IMR-90 (cell line): ENCODE measurements at regions not wholly inside any gene's neighbourhood (a gene's known extent, or its start where the extent isn't known, plus 50 kb on each side); places are given as distances from the start of the nearest gene placed in this dataset.

Experiments
- ATAC-seq: fragments of 200-7000 bp; cut with Tn5 transposase; 2 replicates; pipeline ENCODE4 v1.9.1; 2020; ENCODE audit warnings: low read depth, mild to moderate bottlenecking, moderate library complexity
- BruUV-seq: library from RNA; stranded (reverse); fragments of 400-500 nt; replicated peaks from 2 replicates; lab custom pipeline; 2021; lab: Mats Ljungman, UMichigan
- CTCF ChIA-PET: fragments of 300-600 bp; formaldehyde crosslinking; extraction: SDS; loops from one replicate; lab custom pipeline; 2021; ENCODE audit warnings: antibody characterized with exemption; lab: Yijun Ruan, JAX
- POLR2A ChIA-PET: fragments of 300-600 bp; sonication (Branson Sonifier 250); formaldehyde crosslinking; loops from one replicate; lab custom pipeline; 2022; ENCODE audit warnings: antibody characterized with exemption; ENCODE audit not compliant: unreplicated experiment; lab: Charles Lee
- DNase-seq: peaks from one replicate; pipeline ENCODE4 v3.0.0; 2013
- H2AFZ ChIP-seq: replicated peaks from 2 replicates; pipeline ENCODE3; 2013; ENCODE audit warnings: low read length, mild to moderate bottlenecking; ENCODE audit not compliant: poor library complexity
- H2AK5ac ChIP-seq: 2 replicates; pipeline ENCODE4 v1.6.1; 2013; ENCODE audit warnings: low read depth, low read length, inconsistent platforms
- H2AK9ac ChIP-seq: replicated peaks from 2 replicates; pipeline ENCODE3; 2013; ENCODE audit warnings: mild to moderate bottlenecking, low read depth, low read length, moderate library complexity; ENCODE audit not compliant: poor library complexity
- H2BK120ac ChIP-seq: 2 replicates; pipeline ENCODE4 v1.6.1; 2013; ENCODE audit warnings: low read depth, low read length, inconsistent platforms
- H2BK15ac ChIP-seq: 3 replicates; pipeline ENCODE4 v1.6.1; 2013; ENCODE audit warnings: low read depth, low read length, inconsistent platforms
- H2BK20ac ChIP-seq: 2 replicates; pipeline ENCODE4 v1.6.1; 2013; ENCODE audit warnings: low read depth, mild to moderate bottlenecking, inconsistent platforms, low read length, moderate library complexity
- H2BK5ac ChIP-seq: 2 replicates; pipeline ENCODE4 v1.6.1; 2013; ENCODE audit warnings: mild to moderate bottlenecking, low read depth, low read length, inconsistent platforms; ENCODE audit not compliant: poor library complexity, severe bottlenecking
- H3K14ac ChIP-seq: replicated peaks from 2 replicates; pipeline ENCODE4 v1.6.1; 2013; ENCODE audit warnings: low read depth, low read length, inconsistent platforms
- H3K18ac ChIP-seq: 2 replicates; pipeline ENCODE4 v1.6.1; 2013; ENCODE audit warnings: low read depth, low read length, control low read depth
- H3K23ac ChIP-seq: 2 replicates; pipeline ENCODE4 v1.6.1; 2013; ENCODE audit warnings: low read depth, low read length, inconsistent platforms
- H3K27ac ChIP-seq: 2 replicates; pipeline ENCODE4 v1.5.1; 2013; ENCODE audit warnings: mild to moderate bottlenecking, control low read depth, low read length; ENCODE audit not compliant: insufficient read depth
- H3K27me3 ChIP-seq: 2 replicates; pipeline ENCODE4 v1.6.1; 2013; ENCODE audit warnings: low read length; ENCODE audit not compliant: control insufficient read depth, insufficient read depth
- H3K36me3 ChIP-seq: 2 replicates; pipeline ENCODE4 v1.6.1; 2013; ENCODE audit warnings: low read length, mixed read lengths; ENCODE audit not compliant: control insufficient read depth, insufficient read depth
- H3K4ac ChIP-seq: 2 replicates; pipeline ENCODE4 v1.6.1; 2013; ENCODE audit warnings: low read depth, low read length, inconsistent platforms
- H3K4me1 ChIP-seq: 2 replicates; pipeline ENCODE4 v1.6.1; 2013; ENCODE audit warnings: low read length, mixed read lengths; ENCODE audit not compliant: control insufficient read depth, insufficient read depth
- H3K4me2 ChIP-seq: 2 replicates; pipeline ENCODE4 v1.6.1; 2013; ENCODE audit warnings: low read depth, mild to moderate bottlenecking, control low read depth, low read length, moderate library complexity
- H3K4me3 ChIP-seq: 2 replicates; pipeline ENCODE4 v1.5.1; 2013; ENCODE audit warnings: low read depth, mild to moderate bottlenecking, control low read depth, low read length, moderate library complexity; ENCODE audit not compliant: insufficient read depth
- H3K56ac ChIP-seq: 2 replicates; pipeline ENCODE4 v1.6.1; 2013; ENCODE audit warnings: low read length, inconsistent platforms; ENCODE audit not compliant: insufficient read depth; ENCODE audit errors: extremely low read depth
- H3K79me1 ChIP-seq, 2 experiments: 2 replicates each; pipeline ENCODE4 v1.6.1; 2013; ENCODE audit warnings: low read length in 2 of 2, inconsistent platforms in 1 of 2, low read depth in 1 of 2
- H3K9ac ChIP-seq: 2 replicates; pipeline ENCODE4 v1.6.1; 2013; ENCODE audit warnings: low read depth, low read length, control low read depth
- H3K9me1 ChIP-seq: 2 replicates; pipeline ENCODE4 v1.6.1; 2013; ENCODE audit warnings: low read length, inconsistent platforms; ENCODE audit not compliant: insufficient read depth
- H3K9me3 ChIP-seq: 2 replicates; pipeline ENCODE4 v1.6.1; 2013; ENCODE audit warnings: low read length; ENCODE audit not compliant: control insufficient read depth, insufficient read depth
- H4K20me1 ChIP-seq: 2 replicates; pipeline ENCODE4 v1.6.1; 2013; ENCODE audit warnings: low read length, inconsistent platforms; ENCODE audit not compliant: insufficient read depth
- H4K5ac ChIP-seq: 2 replicates; pipeline ENCODE4 v1.6.1; 2013; ENCODE audit warnings: mild to moderate bottlenecking, low read depth, low read length, control low read depth
- H4K8ac ChIP-seq, 2 experiments: 2 replicates each; pipeline ENCODE4 v1.6.1; 2013; ENCODE audit warnings: low read depth in 2 of 2, low read length in 2 of 2, control low read depth in 1 of 2, inconsistent platforms in 1 of 2
- H4K91ac ChIP-seq: 2 replicates; pipeline ENCODE4 v1.6.1; 2013; ENCODE audit warnings: low read depth, low read length, inconsistent platforms; ENCODE audit not compliant: insufficient read depth
- FOS ChIP-seq: fragments of 150-350 bp; IDR thresholded peaks from 2 replicates; pipeline ENCODE4 v1.6.1; 2016; ENCODE audit warnings: low read depth, low read length
- MXI1 ChIP-seq: IDR thresholded peaks from 2 replicates; pipeline ENCODE4 v1.6.1; 2012; ENCODE audit warnings: low read depth, mild to moderate bottlenecking, low read length, moderate library complexity, borderline replicate concordance
- NFE2L2 ChIP-seq: fragments of 150-350 bp; IDR thresholded peaks from 2 replicates; pipeline ENCODE4 v1.6.1; 2016; ENCODE audit warnings: low read depth, mild to moderate bottlenecking, low read length
- RCOR1 ChIP-seq: IDR thresholded peaks from 2 replicates; pipeline ENCODE4 v1.6.1; 2012; ENCODE audit warnings: mild to moderate bottlenecking, low read length, improper control_type of control experiment; ENCODE audit not compliant: insufficient replicate concordance
- RFX5 ChIP-seq: IDR thresholded peaks from 2 replicates; pipeline ENCODE4 v1.8.0; 2012; ENCODE audit warnings: low read depth, mild to moderate bottlenecking, low read length, moderate library complexity
- WGBS, 2 experiments: methylation state at CpG; one replicate each; pipeline versions ENCODE4 v1.1.5 to v1.1.7; 2013; ENCODE audit warnings: missing lambda C conversion rate in 2 of 2; ENCODE audit not compliant: insufficient read length in 1 of 2; ENCODE audit errors: extremely low coverage in 2 of 2; 5-methylcytosine and 5-hydroxymethylcytosine counted together
- dilution Hi-C: fragments of 300-500 bp; cut with HindIII; formaldehyde crosslinking; loops from one replicate; pipeline ENCODE4 v1.14.3; 2018; ENCODE audit warnings: low sequenced_read_pairs; ENCODE audit not compliant: unreplicated experiment
- in situ Hi-C: fragments of 300-500 bp; cut with MboI; formaldehyde crosslinking; loops from 3 replicates; pipeline ENCODE4 v1.14.3; 2019; ENCODE audit warnings: low sequenced_read_pairs, inconsistent platforms, mixed read lengths
- intact Hi-C: fragments of 100-400 bp; cut with micrococcal nuclease; formaldehyde crosslinking; loops from 2 replicates; pipeline ENCODE4 v1.10.0; 2022

GRCh38 chr2:158905784-158906183, 62.7 kb upstream of the TANC1 start:
- ChIA-PET CTCF (no interaction called here), POLR2A (no interaction called here)
- TF ChIP-seq MXI1 = no peak
- no peak for TF ChIP-seq RFX5
- TF ChIP-seq FOS = no peak
- no peak for TF ChIP-seq NFE2L2
- no peak for TF ChIP-seq RCOR1
- no CpG with 5 or more reads among the region's 4 CpGs for WGBS, 2 experiments
- Histone ChIP-seq H3K27ac (no peak overlapping the region), H3K23ac (peak overlapping the region; percentile 43; the same call in 1 of the 2 replicates), H2AK9ac (no peak overlapping the region), H2BK5ac (peak overlapping the region; percentile 6), H2BK120ac (peak overlapping the region; percentile 30), H3K14ac (no peak overlapping the region), H3K4me3 (no peak overlapping the region), H3K18ac (no peak overlapping the region; the same call in 1 of the 2 replicates), H3K4me2 (peak overlapping the region; percentile 51; the same call in 1 of the 2 replicates), H4K91ac (no peak overlapping the region), H3K4me1 (peaks cover 2% of the 10 kb centered on the region), H3K36me3 (no peaks in the 10 kb centered on the region), H2AK5ac (no peak overlapping the region), H4K20me1 (no peaks in the 10 kb centered on the region), H2AFZ (no peak overlapping the region), H3K9ac (no peak overlapping the region), H3K9me3 (no peaks in the 10 kb centered on the region), H4K8ac (no peak overlapping the region), H3K9me1 (no peaks in the 10 kb centered on the region; the same call in 1 of the 2 replicates), H2BK20ac (peak overlapping the region; percentile 48; the same call in 1 of the 2 replicates), H3K27me3 (no peaks in the 10 kb centered on the region), H3K79me1 (no peaks in the 10 kb centered on the region), H3K4ac (peak overlapping the region; percentile 29; the same call in 1 of the 2 replicates), H3K56ac (no peak overlapping the region), H2BK15ac (no peak overlapping the region), H4K5ac (peak overlapping the region; percentile 54; the same call in 1 of the 2 replicates)
- intact Hi-C loops (loop anchor here (1.0 to 10.0 kb wide), 3 partner anchors 63 to 899 kb away; partner anchors contain the start of gene TANC1), in situ Hi-C loops (loop anchor here (5.0 kb wide), 1 partner anchor 217 kb away; no protein-coding TSS in a partner anchor), dilution Hi-C loops (loop anchor here (25.0 kb wide), 1 partner anchor 207 kb away; no protein-coding TSS in a partner anchor)
- DNase-seq = peak; percentile 73
- BruUV-seq = no TSS peak
- ATAC-seq = peak; percentile 86
